Gastrocnemius medialis (tissue), 4 donors: ENCODE measurements at regions not wholly inside any gene's neighbourhood (a gene's known extent, or its start where the extent isn't known, plus 50 kb on each side); places are given as distances from the start of the nearest gene placed in this dataset.

Experiments
- CTCF ChIP-seq, 5 experiments: fragments of 450-650 bp in 3 of 5; fragments of 200-600 bp in 2 of 5; sonication (generic) in 2 of 5; IDR thresholded peaks in 4 of 5; conservative IDR thresholded peaks in 1 of 5; 1 replicate in 4 of 5; 2 replicates in 1 of 5; pipeline ENCODE4 v1.5.1; 2016 to 2019; ENCODE audit warnings: antibody characterized with exemption in 5 of 5, mild to moderate bottlenecking in 3 of 5, moderate library complexity in 3 of 5
- POLR2A ChIP-seq, 2 donors: fragments of 450-650 bp; IDR thresholded peaks; one replicate each; pipeline ENCODE4 v1.6.1; 2017; ENCODE audit warnings: antibody characterized with exemption in 2 of 2, mild to moderate bottlenecking in 2 of 2, moderate library complexity in 2 of 2

GRCh38 chr14:66010695-66011094 lies 475.5 kb upstream of the CCDC196 start:
- no peak for TF ChIP-seq CTCF (IDR thresholded peaks at IDR 0.05 in 4 of 5, conservative IDR thresholded peaks at IDR 0.05 in 1 of 5)
- TF ChIP-seq POLR2A (IDR thresholded peaks at IDR 0.05), result no peak
